Karpas-422 (cell line): ENCODE measurements at regions not wholly inside any gene's neighbourhood (a gene's known extent, or its start where the extent isn't known, plus 50 kb on each side); places are given as distances from the start of the nearest gene placed in this dataset.
"Not testable (repeated sequence)": the region's sequence is repeated elsewhere in the genome, so short reads cannot be mapped to it uniquely, and the experiment has no call there.

Experiments used
- DNase-seq: peaks from one replicate; pipeline ENCODE4 v3.0.0-alpha.2; 2015
- H2AFZ ChIP-seq: fragments of 200-600 bp; sonication (generic); 2 replicates; pipeline ENCODE4 v1.6.1; 2014; ENCODE audit warnings: antibody characterized with exemption, low read length, mixed read lengths
- H3K27ac ChIP-seq: fragments of 200-600 bp; sonication (generic); 2 replicates; pipeline ENCODE4 v1.5.1; 2014; ENCODE audit warnings: mild to moderate bottlenecking, low read length, moderate library complexity
- H3K27me3 ChIP-seq: fragments of 200-600 bp; sonication (generic); 2 replicates; pipeline ENCODE4 v1.6.1; 2014; ENCODE audit warnings: low read length, mixed read lengths
- H3K36me3 ChIP-seq: fragments of 200-600 bp; sonication (generic); 2 replicates; pipeline ENCODE4 v1.6.1; 2014; ENCODE audit warnings: low read length, mixed read lengths; ENCODE audit not compliant: insufficient read depth
- H3K4me1 ChIP-seq: fragments of 200-600 bp; sonication (generic); 2 replicates; pipeline ENCODE4 v1.6.1; 2014; ENCODE audit warnings: mild to moderate bottlenecking, low read length, mixed read lengths
- H3K4me2 ChIP-seq: fragments of 200-600 bp; sonication (generic); 2 replicates; pipeline ENCODE4 v1.6.1; 2014; ENCODE audit warnings: low read length, low read depth, mild to moderate bottlenecking; ENCODE audit not compliant: poor library complexity, severe bottlenecking
- H3K4me3 ChIP-seq: fragments of 200-600 bp; sonication (generic); 2 replicates; pipeline ENCODE4 v1.5.1; 2014; ENCODE audit warnings: mild to moderate bottlenecking, antibody characterized with exemption, low read length, mixed read lengths
- H3K79me2 ChIP-seq: fragments of 200-600 bp; sonication (generic); 2 replicates; pipeline ENCODE4 v1.6.1; 2014; ENCODE audit warnings: mild to moderate bottlenecking, low read length, mixed read lengths
- H3K9ac ChIP-seq: fragments of 200-600 bp; sonication (generic); 2 replicates; pipeline ENCODE4 v1.6.0; 2014; ENCODE audit warnings: low read length
- H3K9me2 ChIP-seq: fragments of 200-600 bp; sonication (generic), shearing (Covaris generic); replicated peaks from 2 replicates; pipeline ENCODE4 v1.6.0; 2014; ENCODE audit warnings: mild to moderate bottlenecking, low read length, moderate library complexity; ENCODE audit not compliant: insufficient read depth
- H3K9me3 ChIP-seq: fragments of 300-700, 200-600 bp; sonication (generic); 2 replicates; pipeline ENCODE4 v1.6.1; 2014; ENCODE audit warnings: low read length, mixed read lengths
- H4K20me1 ChIP-seq: fragments of 200-600 bp; sonication (generic); 2 replicates; pipeline ENCODE4 v1.6.1; 2014; ENCODE audit warnings: mild to moderate bottlenecking, antibody characterized with exemption, low read length, low read depth; ENCODE audit not compliant: insufficient read depth

DNA sequence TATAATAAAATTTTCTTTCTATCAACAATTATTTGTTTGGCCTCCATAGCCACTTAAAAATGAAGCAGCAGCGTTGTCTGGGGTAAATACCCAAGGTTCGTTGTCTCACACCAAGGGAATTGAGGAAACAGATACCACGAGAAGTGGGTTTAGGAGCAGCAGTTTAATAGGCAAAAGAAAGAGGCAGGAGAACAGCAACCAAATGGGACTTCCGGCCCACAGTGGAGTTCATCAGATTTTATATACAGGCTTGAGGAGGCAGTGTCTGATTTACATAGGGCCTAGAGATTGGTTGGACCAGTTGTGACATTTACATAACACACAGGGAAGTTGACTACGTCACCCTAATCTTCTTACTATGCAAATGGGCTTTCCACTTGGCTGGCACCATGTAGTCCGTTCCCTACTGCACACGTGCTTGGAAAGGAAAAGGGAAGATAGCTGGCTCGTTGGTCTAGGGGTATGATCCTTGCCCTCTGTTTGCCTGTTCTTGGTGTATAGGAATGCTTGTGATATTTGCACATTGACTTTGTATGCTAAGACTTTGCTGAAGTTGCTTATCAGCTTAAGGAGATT, 61.5 kb upstream of the SETMAR start:
- no peak overlapping the region for H3K4me3 ChIP-seq
- H4K20me1 ChIP-seq = no peaks in the 10 kb centered on the region
- H3K4me1 ChIP-seq = no peaks in the 10 kb centered on the region
- no peaks in the 10 kb centered on the region for H3K36me3 ChIP-seq
- no peak overlapping the region for H3K9ac ChIP-seq
- no peaks in the 10 kb centered on the region for H3K9me2 ChIP-seq
- no peaks in the 10 kb centered on the region for H3K27me3 ChIP-seq
- H3K9me3 ChIP-seq = no peaks in the 10 kb centered on the region
- H3K4me2 ChIP-seq = no peak overlapping the region
- no peak for DNase-seq
- no peak overlapping the region for H3K27ac ChIP-seq
- H2AFZ ChIP-seq = no peak overlapping the region
- no peaks in the 10 kb centered on the region for H3K79me2 ChIP-seq

DNA sequence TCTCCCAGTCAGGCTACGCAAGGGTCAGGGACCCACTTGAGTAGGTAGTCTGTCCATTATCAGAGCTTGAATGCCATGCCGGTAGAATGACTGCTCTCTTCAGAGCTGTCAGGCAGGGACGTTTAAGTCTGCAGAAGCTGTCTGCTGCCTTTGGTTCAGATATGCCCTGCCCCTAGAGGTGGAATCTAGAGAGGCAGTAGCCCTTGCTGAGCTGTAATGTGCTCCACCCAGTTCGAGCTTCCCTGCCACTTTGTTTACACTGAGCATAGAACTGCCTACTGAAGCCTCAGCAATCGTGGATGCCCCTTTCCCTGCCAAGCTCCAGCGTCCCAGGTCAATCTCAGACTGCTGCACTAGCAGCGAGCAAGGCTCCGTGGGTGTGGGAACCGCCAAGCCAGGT, 57.5 kb upstream of the SETMAR start:
- DNase-seq = no peak
- H3K79me2 ChIP-seq = no peaks in the 10 kb centered on the region
- no peaks in the 10 kb centered on the region for H3K4me1 ChIP-seq
- no peak overlapping the region for H3K9ac ChIP-seq
- no peak overlapping the region for H3K27ac ChIP-seq
- H2AFZ ChIP-seq = no peak overlapping the region
- no peaks in the 10 kb centered on the region for H3K36me3 ChIP-seq
- H3K4me2 ChIP-seq = no peak overlapping the region
- no peaks in the 10 kb centered on the region for H3K9me3 ChIP-seq
- no peaks in the 10 kb centered on the region; the same call in 1 of the 2 replicates for H3K9me2 ChIP-seq
- H3K27me3 ChIP-seq = no peaks in the 10 kb centered on the region
- H4K20me1 ChIP-seq = no peaks in the 10 kb centered on the region
- no peak overlapping the region for H3K4me3 ChIP-seq

DNA sequence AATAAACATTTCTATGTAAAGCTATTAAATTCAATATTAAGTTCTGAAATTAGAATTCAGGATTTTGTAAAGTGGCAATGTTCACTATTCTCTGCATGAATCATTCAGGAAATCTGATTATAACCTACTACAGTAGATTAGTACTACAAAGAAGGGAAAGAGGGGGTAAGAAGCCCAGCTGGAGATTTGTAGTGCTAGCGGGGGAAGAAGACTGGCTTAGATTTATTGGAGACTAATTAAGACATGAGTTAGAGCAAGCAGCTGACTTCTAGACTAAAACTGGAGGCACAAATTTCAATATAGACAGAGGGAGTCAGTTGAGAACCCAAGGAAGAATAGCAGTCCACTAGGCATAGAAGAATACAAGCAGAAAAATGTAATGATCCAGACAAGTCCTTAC, 55.8 kb upstream of the SETMAR start:
- Histone ChIP-seq H3K27me3 (no peaks in the 10 kb centered on the region), H3K9me3 (no peaks in the 10 kb centered on the region), H2AFZ (no peak overlapping the region), H3K36me3 (no peaks in the 10 kb centered on the region), H3K9ac (no peak overlapping the region), H3K9me2 (no peaks in the 10 kb centered on the region; the same call in 1 of the 2 replicates), H3K79me2 (no peaks in the 10 kb centered on the region), H4K20me1 (no peaks in the 10 kb centered on the region), H3K4me3 (no peak overlapping the region), H3K27ac (no peak overlapping the region), H3K4me2 (no peak overlapping the region), H3K4me1 (no peaks in the 10 kb centered on the region)
- DNase-seq = no peak

DNA sequence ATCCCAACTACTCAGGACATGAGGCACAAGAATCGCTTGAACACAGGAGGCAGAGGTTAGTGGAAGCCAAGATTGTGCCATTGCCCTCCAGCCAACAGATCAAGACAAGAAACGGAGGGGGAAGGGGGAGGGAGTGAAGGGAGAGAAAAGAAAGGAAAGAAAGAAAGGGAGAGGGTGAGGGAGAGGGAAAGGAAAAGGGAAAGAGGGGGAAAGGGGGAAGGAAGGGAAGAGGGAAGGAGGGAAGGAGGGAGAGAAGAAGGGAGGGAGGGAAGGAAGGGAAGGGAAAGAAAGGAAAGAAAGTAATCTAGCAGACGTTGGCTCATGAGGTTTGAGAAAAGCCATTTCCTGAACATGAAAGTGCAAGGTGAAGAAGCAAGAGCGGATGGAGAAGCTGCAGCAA, 53.1 kb upstream of the SETMAR start:
- Histone ChIP-seq H4K20me1 (no peaks in the 10 kb centered on the region), H3K9ac (no peak overlapping the region), H3K9me3 (no peaks in the 10 kb centered on the region), H3K36me3 (no peaks in the 10 kb centered on the region), H3K4me2 (no peak overlapping the region), H3K4me1 (no peaks in the 10 kb centered on the region), H3K27me3 (no peaks in the 10 kb centered on the region), H2AFZ (no peak overlapping the region), H3K79me2 (no peaks in the 10 kb centered on the region), H3K9me2 (no peaks in the 10 kb centered on the region; the same call in 1 of the 2 replicates), H3K27ac (no peak overlapping the region), H3K4me3 (no peak overlapping the region)
- no peak for DNase-seq

DNA sequence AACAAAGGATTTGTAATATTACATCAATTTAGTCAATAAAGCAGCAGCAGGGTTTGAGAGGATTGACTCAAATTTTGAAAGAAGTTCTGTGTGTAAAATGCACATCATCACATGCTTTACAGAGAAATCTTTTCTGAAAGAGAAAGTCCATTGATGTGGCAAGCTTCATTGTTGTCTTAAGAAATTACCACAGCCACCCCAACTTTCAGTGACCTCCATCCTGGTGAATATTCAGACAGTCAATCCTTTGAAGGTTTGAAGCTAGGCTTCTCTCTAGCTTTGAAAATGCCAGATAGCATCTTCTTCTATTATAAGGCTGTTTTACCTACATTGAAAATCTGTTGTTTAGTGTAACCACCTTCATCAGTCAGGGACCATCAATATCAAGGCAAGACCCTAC, 51.8 kb upstream of the SETMAR start:
- Histone ChIP-seq H3K4me2 (no peak overlapping the region), H3K9me3 (no peaks in the 10 kb centered on the region), H3K4me1 (no peaks in the 10 kb centered on the region), H3K36me3 (no peaks in the 10 kb centered on the region), H2AFZ (no peak overlapping the region), H4K20me1 (no peaks in the 10 kb centered on the region), H3K9me2 (no peaks in the 10 kb centered on the region; the same call in 1 of the 2 replicates), H3K4me3 (no peak overlapping the region), H3K27me3 (no peaks in the 10 kb centered on the region), H3K9ac (no peak overlapping the region), H3K27ac (no peak overlapping the region), H3K79me2 (no peaks in the 10 kb centered on the region)
- DNase-seq = no peak

DNA sequence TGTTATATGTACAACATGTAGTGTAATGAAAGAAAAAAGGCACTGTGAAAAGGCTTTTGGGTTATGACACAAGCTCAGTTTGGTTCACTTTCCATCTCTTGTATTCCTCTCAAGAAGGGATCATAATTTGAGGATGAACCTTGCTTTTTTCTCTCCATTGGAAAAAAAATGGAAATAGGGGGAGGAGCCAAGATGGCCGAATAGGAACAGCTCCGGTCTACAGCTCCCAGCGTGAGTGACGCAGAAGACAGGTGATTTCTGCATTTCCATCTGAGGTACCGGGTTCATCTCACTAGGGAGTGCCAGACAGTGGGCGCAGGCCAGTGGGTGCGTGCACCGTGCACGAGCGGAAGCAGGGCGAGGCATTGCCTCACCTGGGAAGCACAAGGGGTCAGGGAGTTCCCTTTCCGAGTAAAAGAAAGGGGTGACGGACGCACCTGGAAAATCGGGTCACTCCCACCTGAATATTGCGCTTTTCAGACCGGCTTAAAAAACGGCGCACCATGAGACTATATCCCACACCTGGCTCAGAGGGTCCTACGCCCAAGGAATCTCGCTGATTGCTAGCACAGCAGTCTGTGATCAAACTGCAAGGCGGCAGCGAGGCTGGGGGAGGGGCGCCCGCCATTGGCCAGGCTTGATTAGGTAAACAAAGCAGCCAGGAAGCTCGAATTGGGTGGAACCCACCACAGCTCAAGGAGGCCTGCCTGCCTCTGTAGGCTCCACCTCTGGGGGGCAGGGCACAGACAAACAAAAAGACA, 49.9 kb upstream of the SETMAR start:
- H3K9me3 ChIP-seq, H3K9ac ChIP-seq, H3K36me3 ChIP-seq, DNase-seq, H3K9me2 ChIP-seq, H4K20me1 ChIP-seq, H3K79me2 ChIP-seq, H3K27ac ChIP-seq, H3K27me3 ChIP-seq, H3K4me1 ChIP-seq, H3K4me3 ChIP-seq, H3K4me2 ChIP-seq, H2AFZ ChIP-seq: not testable (repeated sequence)
